Frontal cortex (tissue), 3 donors: ENCODE measurements at regions not wholly inside any gene's neighbourhood (a gene's known extent, or its start where the extent isn't known, plus 50 kb on each side); places are given as distances from the start of the nearest gene placed in this dataset.
"Not testable (repeated sequence)": the region's sequence is repeated elsewhere in the genome, so short reads cannot be mapped to it uniquely, and the experiment has no call there.

ENCODE experiments used
- DNase-seq, 2 donors: peaks; one replicate each; pipeline ENCODE4 v3.0.0; 2012; ENCODE audit warnings: low spot score in 2 of 2
- FAIRE-seq: peaks from 2 replicates; lab custom pipeline; 2012; peaks lifted over from hg19 to GRCh38; lab: Jason Lieb, UNC
- donor health status: control.
- donor health status: control.
- donor health status: control.

DNA sequence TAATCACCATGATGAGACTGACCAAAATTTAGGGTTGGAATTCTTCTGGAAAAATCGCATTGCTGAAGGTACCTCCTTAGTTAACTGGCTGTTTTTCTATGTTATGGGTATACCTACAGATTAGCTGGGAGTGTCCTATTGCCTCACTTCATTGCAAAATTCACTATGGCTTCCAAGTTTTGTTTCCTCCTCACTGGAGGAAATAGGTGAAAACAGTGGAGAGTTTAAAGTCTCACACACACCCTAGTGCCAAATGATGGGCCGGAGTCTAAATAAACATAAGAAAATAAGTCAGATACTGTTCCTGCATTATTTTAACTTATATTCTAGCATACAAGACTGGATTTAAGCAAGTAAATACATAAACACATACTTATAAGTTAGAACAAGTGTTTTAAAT, 98.2 kb downstream of the AHR start:
- FAIRE-seq (no peak), DNase-seq (no peak)

DNA sequence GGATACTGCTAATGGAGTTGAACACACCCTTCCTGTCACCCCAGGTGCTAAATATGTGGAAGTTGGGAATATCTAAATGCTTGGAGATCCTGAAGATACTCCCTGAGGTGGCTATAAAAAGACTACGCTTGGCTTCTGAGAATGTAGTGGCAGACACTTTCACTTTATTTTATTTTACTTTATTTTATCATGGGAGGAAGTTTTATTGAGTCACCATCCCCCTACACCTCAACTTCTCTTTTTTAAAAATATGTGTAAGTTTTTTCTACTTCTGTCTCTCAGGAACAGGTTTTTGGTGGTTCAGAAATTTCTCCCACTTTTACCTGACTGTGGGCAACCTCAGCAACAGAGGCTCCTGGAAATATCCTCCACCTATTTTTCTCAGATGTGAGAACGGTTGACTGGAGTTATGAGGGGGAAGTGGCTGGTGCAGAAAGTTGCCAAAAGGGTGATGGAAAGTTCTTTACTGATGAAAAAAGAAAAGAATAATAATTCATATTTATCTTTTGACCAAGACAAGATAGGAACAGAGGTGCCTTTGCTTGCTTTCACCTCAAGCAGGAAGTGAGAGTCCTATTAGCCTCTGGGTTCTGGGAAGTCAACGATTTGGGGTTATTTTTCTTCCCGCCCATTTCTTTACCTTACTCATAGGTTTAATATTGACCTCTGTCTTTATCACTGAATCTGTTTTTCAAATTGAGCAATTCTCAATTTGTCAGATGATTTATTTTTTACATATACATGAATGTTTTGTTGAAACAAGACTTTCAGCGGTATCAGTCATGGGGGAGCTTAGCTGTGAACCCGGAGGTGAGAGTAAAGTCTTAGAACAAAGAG, 103.6 kb downstream of the AHR start:
- no peak for FAIRE-seq
- DNase-seq: no peak

- FAIRE-seq: no peak
Measured at GRCh38 chr7:17402628-17403278, 104.3 kb downstream of the AHR start.

GRCh38 chr7:17404006-17404405, 105.6 kb downstream of the AHR start:
- FAIRE-seq (no peak), DNase-seq (no peak)

More at GRCh38 chr7:17402628-17403278, 104.3 kb downstream of the AHR start:
- DNase-seq: no peak

- no peak for FAIRE-seq
- no peak for DNase-seq
Measured at GRCh38 chr7:17405786-17406185, 107.3 kb downstream of the AHR start.

GRCh38 chr7:17406738-17407137, 108.3 kb downstream of the AHR start:
- DNase-seq (no peak), FAIRE-seq (no peak)

- FAIRE-seq: no peak
- DNase-seq: no peak
Measured at GRCh38 chr7:17407229-17407628, 108.8 kb downstream of the AHR start.

GRCh38 chr7:17408245-17408903, 109.9 kb downstream of the AHR start:
- no peak for DNase-seq
- FAIRE-seq: no peak

DNA sequence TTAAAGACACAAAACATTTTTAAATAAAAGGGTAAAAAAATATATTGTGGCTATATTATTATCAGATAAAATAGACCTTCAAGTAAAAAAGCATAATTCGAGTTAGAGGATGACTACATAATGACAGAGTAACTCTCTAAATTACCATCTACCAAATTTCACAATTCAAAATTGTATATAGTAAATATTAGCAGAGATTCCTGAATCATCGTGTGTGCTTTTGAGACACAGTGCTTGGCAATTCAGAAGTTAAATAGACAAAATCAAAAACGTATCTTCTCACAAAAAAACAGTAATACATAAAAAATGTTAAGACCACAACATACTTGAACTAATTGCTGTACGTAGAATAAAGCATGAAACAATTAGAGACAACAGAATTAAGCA, 110.4 kb downstream of the AHR start:
- FAIRE-seq: no peak

GRCh38 chr7:17411922-17412321, 113.5 kb downstream of the AHR start:
- FAIRE-seq (no peak), DNase-seq (no peak)

More for the DNA sequence above, 110.4 kb downstream of the AHR start:
- DNase-seq: no peak

GRCh38 chr7:17412883-17413282, 114.4 kb downstream of the AHR start:
- FAIRE-seq: no peak
- DNase-seq: no peak

GRCh38 chr7:17415955-17416354, 117.5 kb downstream of the AHR start:
- FAIRE-seq (no peak), DNase-seq (no peak)

DNA sequence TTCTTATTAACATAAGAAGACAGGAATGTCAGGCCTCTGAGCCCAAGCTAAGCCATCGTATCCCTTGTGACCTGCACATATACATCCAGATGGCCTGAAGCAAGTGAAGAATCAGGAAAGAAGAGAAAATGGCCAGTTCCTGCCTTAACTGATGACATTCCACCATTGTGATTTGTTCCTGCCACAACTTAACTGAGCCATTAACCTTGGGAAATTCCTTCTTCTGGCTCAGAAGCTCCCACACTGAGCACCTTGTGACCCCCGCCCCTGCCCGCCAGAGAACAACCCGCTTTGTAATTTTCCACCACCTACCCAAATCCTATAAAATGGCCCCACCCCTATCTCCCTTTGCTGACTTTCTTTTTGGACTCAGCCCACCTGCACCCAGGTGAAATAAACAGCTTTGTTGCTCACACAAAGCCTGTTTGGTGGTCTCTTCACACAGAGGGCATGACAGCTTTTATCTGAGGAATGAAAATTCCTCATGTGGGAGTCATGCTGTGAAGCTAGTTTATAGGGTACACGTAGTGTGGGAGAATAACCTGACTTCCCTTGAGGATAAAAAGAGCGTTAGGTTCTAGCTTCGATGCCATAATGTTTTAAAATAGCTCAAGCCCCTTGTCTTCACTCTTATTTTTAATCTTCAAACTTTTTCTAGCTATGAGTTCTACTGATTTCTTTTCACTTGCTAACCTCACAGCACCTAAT, 122.0 kb downstream of the AHR start:
- not testable (repeated sequence) for FAIRE-seq, DNase-seq

DNA sequence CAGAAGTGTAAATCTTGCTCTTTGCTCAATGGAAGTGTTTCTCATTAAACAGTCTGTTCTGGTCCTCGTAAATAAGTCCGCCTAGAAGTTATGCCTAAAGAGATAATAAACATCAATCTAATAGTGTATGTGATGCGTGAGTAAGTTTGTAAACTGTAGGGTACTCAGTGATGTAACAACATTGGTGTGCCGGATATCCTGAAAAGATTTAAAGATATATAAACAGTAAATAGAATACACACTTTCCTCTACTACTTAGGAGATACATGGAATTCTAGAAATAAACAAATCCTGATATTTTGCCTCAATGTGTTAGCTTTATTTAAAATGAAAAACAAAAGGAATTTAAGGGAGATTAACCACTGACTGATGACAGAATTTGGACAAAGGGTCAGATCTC, 123.5 kb downstream of the AHR start:
- FAIRE-seq (no peak), DNase-seq (no peak)

- DNase-seq: no peak
- FAIRE-seq: no peak
Measured at GRCh38 chr7:17422966-17423365, 124.5 kb downstream of the AHR start.

GRCh38 chr7:17427924-17428323, 129.5 kb downstream of the AHR start:
- DNase-seq (no peak), FAIRE-seq (no peak)

DNA sequence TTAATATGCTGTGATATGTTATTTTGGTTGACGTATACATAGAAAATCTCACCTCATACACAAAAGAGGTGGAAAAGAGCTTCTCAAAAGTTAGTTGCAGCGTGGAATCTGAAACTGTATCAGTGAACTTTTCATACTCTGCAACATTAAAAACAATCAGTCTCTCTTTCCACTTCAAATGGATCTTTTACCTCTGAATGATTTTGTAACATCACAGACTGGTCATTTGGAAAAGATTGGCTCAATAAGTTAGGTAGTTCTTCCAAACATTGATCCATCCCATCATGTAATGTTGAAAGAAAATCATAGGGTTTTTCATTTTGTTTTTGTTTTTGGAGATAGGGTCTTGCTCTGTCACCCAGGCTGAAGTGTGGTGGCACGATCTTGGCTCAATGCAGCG, 131.1 kb downstream of the AHR start:
- FAIRE-seq (no peak), DNase-seq (no peak)

DNA sequence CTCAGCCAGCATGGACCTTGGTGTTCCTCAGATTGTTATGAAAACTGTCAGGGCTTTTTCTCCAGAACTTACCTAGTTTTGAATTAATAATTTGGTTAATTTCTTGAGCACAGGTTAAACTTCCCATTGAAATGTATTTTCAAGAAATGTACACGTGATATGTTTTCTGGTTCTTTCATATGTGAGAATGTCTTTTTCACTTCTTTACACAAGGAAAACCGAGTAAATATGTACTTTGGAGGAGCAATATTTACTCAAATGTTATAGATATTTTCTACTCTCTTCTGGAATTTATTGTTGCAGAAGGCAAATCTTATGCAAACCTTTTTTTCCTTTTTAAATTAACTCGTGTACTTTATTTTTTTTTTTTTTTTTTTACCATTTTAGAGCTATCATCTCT, 134.3 kb downstream of the AHR start:
- no peak for FAIRE-seq
- no peak for DNase-seq

DNA sequence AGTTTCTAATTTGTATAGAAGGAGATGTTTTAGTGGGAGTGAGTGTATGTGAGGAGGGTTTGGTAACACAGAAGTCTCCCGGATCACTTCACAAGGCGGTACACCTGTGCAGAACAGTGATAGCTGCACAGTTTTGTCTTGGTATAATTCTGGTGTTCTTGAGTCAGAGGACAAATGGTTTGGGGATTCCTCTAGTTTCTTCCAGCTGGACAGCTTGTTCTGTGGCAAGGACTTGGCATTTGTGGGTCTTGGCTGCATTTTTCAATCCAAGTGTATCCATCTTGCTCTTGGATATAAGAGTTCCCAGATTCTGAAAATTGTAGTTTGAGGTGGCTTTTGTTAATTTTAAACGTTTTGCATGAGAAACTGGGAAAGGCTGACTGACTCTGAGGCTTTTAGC, 135.7 kb downstream of the AHR start:
- no peak for DNase-seq
- FAIRE-seq: no peak
